ENCODE measurements at regions not wholly inside any gene's neighbourhood (a gene's known extent, or its start where the extent isn't known, plus 50 kb on each side); places are given as distances from the start of the nearest gene placed in this dataset.

DNA sequence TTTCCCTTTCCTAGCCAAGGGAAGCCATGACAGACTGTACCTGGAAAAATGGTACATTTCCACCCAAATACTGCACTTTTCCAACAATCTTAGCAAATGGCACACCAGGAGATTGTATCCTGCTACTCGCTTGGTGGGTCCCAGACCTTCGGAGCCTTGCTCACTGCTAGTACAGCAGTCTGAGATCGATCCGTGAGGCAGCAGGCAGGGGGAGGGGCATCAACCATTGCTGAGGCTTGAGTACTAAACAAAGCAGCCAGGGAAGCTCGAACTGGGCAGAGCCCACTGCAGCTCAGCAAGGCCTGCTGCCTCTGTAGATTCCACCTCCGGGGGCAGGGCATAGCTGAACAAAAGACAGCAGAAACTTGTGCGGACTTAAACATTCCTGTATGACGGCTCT, 218.8 kb downstream of the LRIG3 start:
- TF ChIP-seq GABPA (IDR thresholded peaks at IDR 0.05 in 1 of 2, conservative IDR thresholded peaks at IDR 0.05 in 1 of 2) (no peak), TAF1 (conservative IDR thresholded peaks at IDR 0.05) (no peak), FOXA1 (IDR thresholded peaks at IDR 0.05) (no peak), RXRA (IDR thresholded peaks at IDR 0.05) (no peak), YY1 (IDR thresholded peaks at IDR 0.05) (no peak), JUND (IDR thresholded peaks at IDR 0.05) (no peak), RAD21 (IDR thresholded peaks at IDR 0.05) (no peak), SP1 (IDR thresholded peaks at IDR 0.05) (no peak), REST (IDR thresholded peaks at IDR 0.05) (no peak), HNF4G (IDR thresholded peaks at IDR 0.05) (no peak)
- TF ChIP-seq, protein P1, sequence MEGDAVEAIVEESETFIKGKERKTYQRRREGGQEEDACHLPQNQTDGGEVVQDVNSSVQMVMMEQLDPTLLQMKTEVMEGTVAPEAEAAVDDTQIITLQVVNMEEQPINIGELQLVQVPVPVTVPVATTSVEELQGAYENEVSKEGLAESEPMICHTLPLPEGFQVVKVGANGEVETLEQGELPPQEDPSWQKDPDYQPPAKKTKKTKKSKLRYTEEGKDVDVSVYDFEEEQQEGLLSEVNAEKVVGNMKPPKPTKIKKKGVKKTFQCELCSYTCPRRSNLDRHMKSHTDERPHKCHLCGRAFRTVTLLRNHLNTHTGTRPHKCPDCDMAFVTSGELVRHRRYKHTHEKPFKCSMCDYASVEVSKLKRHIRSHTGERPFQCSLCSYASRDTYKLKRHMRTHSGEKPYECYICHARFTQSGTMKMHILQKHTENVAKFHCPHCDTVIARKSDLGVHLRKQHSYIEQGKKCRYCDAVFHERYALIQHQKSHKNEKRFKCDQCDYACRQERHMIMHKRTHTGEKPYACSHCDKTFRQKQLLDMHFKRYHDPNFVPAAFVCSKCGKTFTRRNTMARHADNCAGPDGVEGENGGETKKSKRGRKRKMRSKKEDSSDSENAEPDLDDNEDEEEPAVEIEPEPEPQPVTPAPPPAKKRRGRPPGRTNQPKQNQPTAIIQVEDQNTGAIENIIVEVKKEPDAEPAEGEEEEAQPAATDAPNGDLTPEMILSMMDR (IDR thresholded peaks at IDR 0.05; ENCODE audit: low read depth, low read length, missing input control) = no peak
- TF ChIP-seq, protein P2, sequence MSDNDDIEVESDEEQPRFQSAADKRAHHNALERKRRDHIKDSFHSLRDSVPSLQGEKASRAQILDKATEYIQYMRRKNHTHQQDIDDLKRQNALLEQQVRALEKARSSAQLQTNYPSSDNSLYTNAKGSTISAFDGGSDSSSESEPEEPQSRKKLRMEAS (IDR thresholded peaks at IDR 0.05) = no peak
- TF ChIP-seq, protein P3, sequence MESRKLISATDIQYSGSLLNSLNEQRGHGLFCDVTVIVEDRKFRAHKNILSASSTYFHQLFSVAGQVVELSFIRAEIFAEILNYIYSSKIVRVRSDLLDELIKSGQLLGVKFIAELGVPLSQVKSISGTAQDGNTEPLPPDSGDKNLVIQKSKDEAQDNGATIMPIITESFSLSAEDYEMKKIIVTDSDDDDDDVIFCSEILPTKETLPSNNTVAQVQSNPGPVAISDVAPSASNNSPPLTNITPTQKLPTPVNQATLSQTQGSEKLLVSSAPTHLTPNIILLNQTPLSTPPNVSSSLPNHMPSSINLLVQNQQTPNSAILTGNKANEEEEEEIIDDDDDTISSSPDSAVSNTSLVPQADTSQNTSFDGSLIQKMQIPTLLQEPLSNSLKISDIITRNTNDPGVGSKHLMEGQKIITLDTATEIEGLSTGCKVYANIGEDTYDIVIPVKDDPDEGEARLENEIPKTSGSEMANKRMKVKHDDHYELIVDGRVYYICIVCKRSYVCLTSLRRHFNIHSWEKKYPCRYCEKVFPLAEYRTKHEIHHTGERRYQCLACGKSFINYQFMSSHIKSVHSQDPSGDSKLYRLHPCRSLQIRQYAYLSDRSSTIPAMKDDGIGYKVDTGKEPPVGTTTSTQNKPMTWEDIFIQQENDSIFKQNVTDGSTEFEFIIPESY (IDR thresholded peaks at IDR 0.05) = no peak
- TF ChIP-seq, protein P4, sequence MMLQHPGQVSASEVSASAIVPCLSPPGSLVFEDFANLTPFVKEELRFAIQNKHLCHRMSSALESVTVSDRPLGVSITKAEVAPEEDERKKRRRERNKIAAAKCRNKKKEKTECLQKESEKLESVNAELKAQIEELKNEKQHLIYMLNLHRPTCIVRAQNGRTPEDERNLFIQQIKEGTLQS (IDR thresholded peaks at IDR 0.05) = no peak

All from liver (tissue), 3 donors.